HG03097 (cell line): ENCODE measurements at regions not wholly inside any gene's neighbourhood (a gene's known extent, or its start where the extent isn't known, plus 50 kb on each side); places are given as distances from the start of the nearest gene placed in this dataset.

ENCODE experiments used
- ATAC-seq: cut with Tn5 transposase; IDR thresholded peaks from one replicate; pipeline ENCODE4 v1.9.1; 2021; ENCODE audit not compliant: unreplicated experiment, low FRiP score

- ATAC-seq = peak; percentile 77
Measured at GRCh38 chr2:64767670-64768468, 114.2 kb upstream of the SERTAD2 start.

GRCh38 chr2:64768491-64769005 lies 114.8 kb upstream of the SERTAD2 start:
- no peak for ATAC-seq

- ATAC-seq = no peak
Measured at GRCh38 chr2:64769392-64770044, 115.8 kb upstream of the SERTAD2 start.

- no peak for ATAC-seq
Measured at GRCh38 chr2:64770137-64770780, 116.5 kb upstream of the SERTAD2 start.

- ATAC-seq = no peak
Measured at GRCh38 chr2:64770781-64771334, 117.1 kb upstream of the SERTAD2 start.

GRCh38 chr2:64771737-64772136 lies 118.0 kb upstream of the SERTAD2 start:
- no peak for ATAC-seq

- no peak for ATAC-seq
Measured at GRCh38 chr2:64773461-64774118, 119.9 kb upstream of the SERTAD2 start.

- no peak for ATAC-seq
Measured at GRCh38 chr2:64777841-64778240, 124.1 kb upstream of the SERTAD2 start.

GRCh38 chr2:64779117-64779690 lies 125.5 kb upstream of the SERTAD2 start:
- no peak for ATAC-seq

- no peak for ATAC-seq
Measured at GRCh38 chr2:64780041-64780440, 126.3 kb upstream of the SERTAD2 start.

GRCh38 chr2:64781711-64782390 lies 128.1 kb upstream of the SERTAD2 start:
- ATAC-seq = no peak

- ATAC-seq = no peak
Measured at GRCh38 chr2:64784168-64785061, 130.7 kb upstream of the SERTAD2 start.

GRCh38 chr2:64785245-64785644 lies 131.5 kb upstream of the SERTAD2 start:
- ATAC-seq = no peak

GRCh38 chr2:64786343-64787018 lies 132.8 kb upstream of the SERTAD2 start:
- ATAC-seq = no peak

GRCh38 chr2:64787019-64787365 lies 133.3 kb upstream of the SERTAD2 start:
- ATAC-seq = no peak

- no peak for ATAC-seq
Measured at GRCh38 chr2:64787698-64788097, 134.0 kb upstream of the SERTAD2 start.

GRCh38 chr2:64789466-64790320 lies 136.0 kb upstream of the SERTAD2 start:
- ATAC-seq = no peak
